ENCODE measurements at regions not wholly inside any gene's neighbourhood (a gene's known extent, or its start where the extent isn't known, plus 50 kb on each side); places are given as distances from the start of the nearest gene placed in this dataset.

DNA sequence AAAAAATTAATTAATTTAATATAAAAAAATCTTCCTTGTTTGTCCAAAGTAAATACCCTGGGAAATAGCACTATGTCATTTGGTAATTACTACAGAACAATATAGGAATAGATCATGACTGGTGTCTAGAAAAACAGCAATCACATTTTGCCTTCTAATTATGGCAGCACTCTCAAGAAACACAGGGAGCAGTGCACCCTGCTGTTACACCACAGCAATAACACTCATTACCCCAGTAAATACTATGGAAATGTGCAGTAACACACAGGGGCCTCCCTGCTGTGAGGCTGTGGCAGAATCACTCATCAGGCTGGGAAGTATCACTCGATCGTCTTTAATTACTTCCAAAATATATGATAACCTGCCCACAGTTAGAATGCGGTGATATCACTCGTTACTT lies 646.0 kb downstream of the TUSC7 start:
- TF ChIP-seq, protein P1, sequence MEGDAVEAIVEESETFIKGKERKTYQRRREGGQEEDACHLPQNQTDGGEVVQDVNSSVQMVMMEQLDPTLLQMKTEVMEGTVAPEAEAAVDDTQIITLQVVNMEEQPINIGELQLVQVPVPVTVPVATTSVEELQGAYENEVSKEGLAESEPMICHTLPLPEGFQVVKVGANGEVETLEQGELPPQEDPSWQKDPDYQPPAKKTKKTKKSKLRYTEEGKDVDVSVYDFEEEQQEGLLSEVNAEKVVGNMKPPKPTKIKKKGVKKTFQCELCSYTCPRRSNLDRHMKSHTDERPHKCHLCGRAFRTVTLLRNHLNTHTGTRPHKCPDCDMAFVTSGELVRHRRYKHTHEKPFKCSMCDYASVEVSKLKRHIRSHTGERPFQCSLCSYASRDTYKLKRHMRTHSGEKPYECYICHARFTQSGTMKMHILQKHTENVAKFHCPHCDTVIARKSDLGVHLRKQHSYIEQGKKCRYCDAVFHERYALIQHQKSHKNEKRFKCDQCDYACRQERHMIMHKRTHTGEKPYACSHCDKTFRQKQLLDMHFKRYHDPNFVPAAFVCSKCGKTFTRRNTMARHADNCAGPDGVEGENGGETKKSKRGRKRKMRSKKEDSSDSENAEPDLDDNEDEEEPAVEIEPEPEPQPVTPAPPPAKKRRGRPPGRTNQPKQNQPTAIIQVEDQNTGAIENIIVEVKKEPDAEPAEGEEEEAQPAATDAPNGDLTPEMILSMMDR (IDR thresholded peaks at IDR 0.05 in 4 of 5, conservative IDR thresholded peaks at IDR 0.05 in 1 of 5): no peak
- TF ChIP-seq POLR2A (IDR thresholded peaks at IDR 0.05): no peak

All from gastrocnemius medialis (tissue), 4 donors.